Spinal cord (tissue), 9 donors: ENCODE measurements at regions not wholly inside any gene's neighbourhood (a gene's known extent, or its start where the extent isn't known, plus 50 kb on each side); places are given as distances from the start of the nearest gene placed in this dataset.

Source experiments
- DNase-seq, 6 donors: peaks; one replicate each; pipeline versions ENCODE4 v3.0.0 to v3.0.0-alpha.2; 2013 to 2015; ENCODE audit warnings: low spot score in 6 of 6, low read depth in 4 of 6
- H3K27ac ChIP-seq: one replicate; pipeline ENCODE4 v1.5.1; 2013; ENCODE audit warnings: low read depth, low read length, control low read depth
- H3K27me3 ChIP-seq: one replicate; pipeline ENCODE4 v1.6.1; 2013; ENCODE audit warnings: low read length; ENCODE audit not compliant: control insufficient read depth, insufficient read depth
- H3K36me3 ChIP-seq: one replicate; pipeline ENCODE4 v1.6.1; 2013; ENCODE audit warnings: low read length; ENCODE audit not compliant: control insufficient read depth, insufficient read depth
- H3K4me1 ChIP-seq: one replicate; pipeline ENCODE4 v1.6.1; 2013; ENCODE audit warnings: low read length; ENCODE audit not compliant: control insufficient read depth, insufficient read depth
- H3K4me3 ChIP-seq: one replicate; pipeline ENCODE4 v1.5.1; 2013; ENCODE audit warnings: low read depth, low read length, control low read depth
- H3K9me3 ChIP-seq: one replicate; pipeline ENCODE4 v1.6.1; 2013; ENCODE audit warnings: low read length; ENCODE audit not compliant: control insufficient read depth, insufficient read depth
- WGBS: methylation state at CpG from one replicate; pipeline ENCODE4 v1.1.5; 2013; ENCODE audit warnings: missing lambda C conversion rate; ENCODE audit not compliant: insufficient coverage; 5-methylcytosine and 5-hydroxymethylcytosine counted together
- donor health status: healthy.

GRCh38 chr1:106637566-106637965 is 418.9 kb upstream of the PRMT6 start:
- DNase-seq = peak in 1 of 6 donors; percentile 26

GRCh38 chr1:106646261-106646784 is 410.2 kb upstream of the PRMT6 start:
- no peak overlapping the region for H3K4me3 ChIP-seq
- H3K36me3 ChIP-seq = no peaks in the 10 kb centered on the region
- H3K27ac ChIP-seq = no peak overlapping the region
- no peaks in the 10 kb centered on the region for H3K4me1 ChIP-seq
- no peaks in the 10 kb centered on the region for H3K9me3 ChIP-seq
- no peak for DNase-seq
- no peaks in the 10 kb centered on the region for H3K27me3 ChIP-seq

More at GRCh38 chr1:106637566-106637965, 418.9 kb upstream of the PRMT6 start:
- no peak overlapping the region for H3K4me3 ChIP-seq
- no peaks in the 10 kb centered on the region for H3K4me1 ChIP-seq
- H3K27me3 ChIP-seq = no peaks in the 10 kb centered on the region
- H3K27ac ChIP-seq = no peak overlapping the region
- WGBS = 100% methylated on average over 1 of the region's 3 CpGs
- no peaks in the 10 kb centered on the region for H3K36me3 ChIP-seq
- no peaks in the 10 kb centered on the region for H3K9me3 ChIP-seq

GRCh38 chr1:106646816-106647215 is 409.7 kb upstream of the PRMT6 start:
- H3K4me1 ChIP-seq = no peaks in the 10 kb centered on the region
- no peaks in the 10 kb centered on the region for H3K36me3 ChIP-seq
- H3K9me3 ChIP-seq = no peaks in the 10 kb centered on the region
- WGBS = no CpG with 5 or more reads among the region's 1 CpG
- DNase-seq = peak in 1 of 6 donors; percentile 39
- H3K4me3 ChIP-seq = no peak overlapping the region
- H3K27ac ChIP-seq = no peak overlapping the region
- no peaks in the 10 kb centered on the region for H3K27me3 ChIP-seq

GRCh38 chr1:106651028-106651762 is 405.3 kb upstream of the PRMT6 start:
- 100% methylated on average over 3 of the region's 4 CpGs for WGBS
- Histone ChIP-seq H3K4me3 (no peak overlapping the region), H3K9me3 (no peaks in the 10 kb centered on the region), H3K27ac (no peak overlapping the region), H3K36me3 (no peaks in the 10 kb centered on the region), H3K4me1 (no peaks in the 10 kb centered on the region), H3K27me3 (no peaks in the 10 kb centered on the region)
- peak in 1 of 6 donors; percentile 9 for DNase-seq

GRCh38 chr1:106659490-106660244 is 396.8 kb upstream of the PRMT6 start:
- WGBS = 80% methylated on average over 5 of the region's 6 CpGs
- H3K36me3 ChIP-seq = no peaks in the 10 kb centered on the region
- peaks cover 1% of the 10 kb centered on the region for H3K9me3 ChIP-seq
- no peak for DNase-seq
- H3K27me3 ChIP-seq = no peaks in the 10 kb centered on the region
- no peak overlapping the region for H3K27ac ChIP-seq
- no peaks in the 10 kb centered on the region for H3K4me1 ChIP-seq
- H3K4me3 ChIP-seq = no peak overlapping the region

DNA sequence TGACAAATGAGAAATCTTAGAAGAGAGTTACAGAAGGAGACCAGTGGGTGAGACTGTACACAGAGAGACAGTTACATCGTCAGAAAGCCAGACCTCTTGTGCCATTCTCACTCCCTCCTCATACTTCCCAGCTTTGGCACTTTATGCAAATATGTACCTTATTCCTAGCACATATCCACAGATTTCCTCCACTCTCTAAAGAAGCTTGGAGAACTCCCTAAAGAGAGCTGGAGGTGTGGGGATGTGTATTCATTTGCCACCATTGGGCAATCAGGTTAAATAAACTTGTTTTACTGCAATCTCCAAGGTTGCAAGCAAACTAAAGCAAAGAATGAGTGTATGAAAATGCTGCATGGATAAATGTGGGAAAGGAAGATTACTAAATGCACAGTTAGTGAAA is 380.9 kb upstream of the PRMT6 start:
- WGBS = no CpG with 5 or more reads among the region's 1 CpG
- H3K36me3 ChIP-seq = no peaks in the 10 kb centered on the region
- H3K4me1 ChIP-seq = no peaks in the 10 kb centered on the region
- no peaks in the 10 kb centered on the region for H3K9me3 ChIP-seq
- H3K4me3 ChIP-seq = no peak overlapping the region
- no peak overlapping the region for H3K27ac ChIP-seq
- H3K27me3 ChIP-seq = no peaks in the 10 kb centered on the region
- no peak for DNase-seq

DNA sequence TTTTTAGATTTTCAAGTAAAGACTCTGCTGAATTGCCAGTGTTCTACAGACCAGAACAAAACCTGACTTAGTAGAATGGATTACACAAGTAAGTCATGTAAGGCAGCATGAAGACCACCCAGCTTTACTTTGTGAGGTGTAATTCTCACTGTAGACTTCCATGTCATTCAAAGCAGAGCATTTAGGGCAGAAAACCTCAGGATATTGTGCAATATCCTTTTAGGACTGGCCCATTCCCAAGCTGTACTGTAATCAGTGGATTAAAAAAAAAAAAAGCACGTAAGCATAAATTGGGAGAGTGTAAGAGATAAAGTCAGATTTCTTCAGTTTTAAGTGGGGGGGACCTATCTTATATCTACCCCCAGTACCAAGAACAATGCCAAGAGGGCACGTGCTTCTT is 380.5 kb upstream of the PRMT6 start:
- DNase-seq = no peak
- WGBS = no CpG with 5 or more reads among the region's 2 CpGs
- no peak overlapping the region for H3K4me3 ChIP-seq
- H3K9me3 ChIP-seq = no peaks in the 10 kb centered on the region
- H3K27me3 ChIP-seq = no peaks in the 10 kb centered on the region
- no peaks in the 10 kb centered on the region for H3K36me3 ChIP-seq
- H3K27ac ChIP-seq = no peak overlapping the region
- no peaks in the 10 kb centered on the region for H3K4me1 ChIP-seq

DNA sequence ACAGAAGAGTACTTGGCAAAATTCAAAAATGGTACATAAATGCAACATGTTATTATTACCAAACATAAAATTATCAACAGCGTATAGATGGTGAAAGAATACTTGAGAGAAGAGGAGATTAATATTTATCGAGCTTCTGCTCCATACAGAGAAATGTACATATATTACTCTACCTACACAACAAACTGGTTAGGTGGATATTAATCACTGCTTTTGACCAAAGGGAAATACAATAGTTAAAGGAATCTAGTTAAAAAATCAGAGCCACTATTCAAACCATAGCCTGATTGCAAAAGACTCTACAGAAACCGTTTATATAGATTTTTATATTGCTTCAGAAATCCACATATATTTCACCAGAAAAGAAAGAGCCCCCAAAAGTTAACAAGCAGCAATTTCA is 379.3 kb upstream of the PRMT6 start:
- WGBS = no CpG with 5 or more reads among the region's 3 CpGs
- Histone ChIP-seq H3K27ac (no peak overlapping the region), H3K4me3 (no peak overlapping the region), H3K27me3 (no peaks in the 10 kb centered on the region), H3K4me1 (no peaks in the 10 kb centered on the region), H3K36me3 (no peaks in the 10 kb centered on the region), H3K9me3 (no peaks in the 10 kb centered on the region)
- DNase-seq = no peak

DNA sequence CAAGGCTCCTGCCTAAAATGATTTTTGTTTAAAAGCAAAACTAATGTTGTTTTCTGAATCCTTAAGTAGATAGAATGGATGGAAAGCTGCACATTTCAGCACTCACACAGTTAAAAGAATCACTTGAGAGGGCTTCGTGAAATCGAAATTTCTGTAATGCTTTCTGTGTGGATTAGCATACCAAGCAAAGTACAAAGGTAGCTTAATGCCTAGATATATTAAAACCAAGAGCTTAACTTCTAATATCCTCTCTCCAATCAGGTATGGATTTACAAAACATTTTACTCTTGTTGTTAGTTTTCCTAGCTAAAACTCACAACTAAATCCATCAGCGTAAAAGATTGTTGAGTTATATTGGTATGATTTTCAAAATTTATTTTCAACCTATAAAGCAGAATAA is 378.8 kb upstream of the PRMT6 start:
- Histone ChIP-seq H3K9me3 (no peaks in the 10 kb centered on the region), H3K27me3 (no peaks in the 10 kb centered on the region), H3K36me3 (no peaks in the 10 kb centered on the region), H3K27ac (no peak overlapping the region), H3K4me1 (no peaks in the 10 kb centered on the region), H3K4me3 (no peak overlapping the region)
- no CpG with 5 or more reads among the region's 3 CpGs for WGBS
- peak in 1 of 6 donors; percentile 18 for DNase-seq
